HG02970 (cell line): ENCODE measurements at regions not wholly inside any gene's neighbourhood (a gene's known extent, or its start where the extent isn't known, plus 50 kb on each side); places are given as distances from the start of the nearest gene placed in this dataset.

Experiments
- ATAC-seq: cut with Tn5 transposase; IDR thresholded peaks from one replicate; pipeline ENCODE4 v1.9.1; 2021; ENCODE audit warnings: mild to moderate bottlenecking, moderate library complexity, moderate number of reproducible peaks; ENCODE audit not compliant: unreplicated experiment, low FRiP score

DNA sequence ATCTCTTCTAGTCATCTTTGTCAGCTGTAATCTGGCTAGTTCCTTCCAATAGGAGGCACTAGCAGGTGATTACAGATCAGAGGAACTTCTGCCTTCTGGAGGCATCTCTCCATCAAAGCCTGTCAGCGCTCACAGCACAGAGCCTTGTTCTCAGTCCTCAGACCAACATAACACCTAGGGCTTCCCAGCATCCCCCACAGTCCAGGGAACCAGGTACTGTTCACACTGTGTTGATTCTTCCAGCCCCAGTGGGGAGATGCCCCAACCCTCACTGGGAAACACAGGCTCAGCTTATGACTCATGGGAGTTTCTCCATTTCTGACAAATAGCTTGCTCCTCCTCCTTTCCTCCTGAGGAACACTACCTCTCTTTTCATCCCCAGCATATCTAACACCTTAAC lies 601.7 kb downstream of the CBLN2 start:
- ATAC-seq: no peak

DNA sequence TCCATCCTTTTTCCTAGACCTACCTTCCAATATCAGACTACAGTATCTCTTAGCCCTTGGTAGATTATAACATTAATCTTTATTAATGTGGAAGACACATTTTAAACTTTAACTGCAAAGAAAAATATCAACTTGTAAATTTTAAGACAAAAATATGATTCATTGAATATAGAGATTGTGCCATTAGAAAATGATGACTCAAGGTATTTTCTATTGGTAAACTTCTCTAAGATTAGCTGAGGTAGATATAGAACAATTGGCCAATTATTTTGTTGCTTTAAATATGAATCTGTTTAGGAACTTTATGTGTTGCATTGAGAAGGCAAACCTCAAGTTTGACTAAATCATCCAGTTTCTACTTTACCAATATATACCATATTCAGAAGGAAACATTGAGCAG lies 604.7 kb downstream of the CBLN2 start:
- ATAC-seq: no peak

DNA sequence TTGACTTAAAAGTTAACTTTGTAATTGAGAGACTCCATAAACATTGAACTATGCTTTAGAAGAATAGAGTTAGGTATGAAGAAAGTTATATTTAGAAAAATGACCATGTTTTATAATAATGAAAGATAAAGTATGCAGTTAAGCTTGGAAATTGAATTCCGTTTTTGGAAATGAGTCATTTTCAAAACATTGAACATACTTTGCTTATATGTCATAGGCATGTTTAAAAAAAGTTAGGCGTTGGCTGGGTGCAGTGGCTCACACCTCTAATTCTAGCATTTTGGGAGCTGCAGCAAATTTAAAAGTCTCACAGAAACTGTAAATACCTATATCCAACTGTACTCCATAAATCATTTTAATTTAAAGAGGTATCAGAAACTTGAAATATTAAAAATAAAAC lies 607.4 kb downstream of the CBLN2 start:
- no peak for ATAC-seq

DNA sequence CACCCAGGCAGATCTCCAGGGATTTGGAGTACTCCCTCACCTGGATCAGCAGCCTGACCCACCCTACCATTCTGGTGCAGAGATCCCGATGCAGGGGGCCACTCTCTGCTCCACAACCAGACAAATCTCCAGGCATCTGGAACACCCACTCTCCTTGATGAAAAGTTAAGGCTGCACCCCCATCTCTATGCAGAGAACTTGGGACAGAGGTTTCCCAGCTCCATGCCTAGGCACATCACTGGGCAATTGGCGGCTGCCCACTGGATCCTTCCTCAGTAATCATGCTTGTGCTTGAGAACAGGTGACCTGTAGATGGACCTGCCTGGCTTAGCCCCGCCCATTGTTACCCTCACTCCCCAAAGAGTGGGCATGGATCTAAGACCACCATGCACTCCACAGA lies 624.9 kb downstream of the CBLN2 start:
- ATAC-seq: no peak

DNA sequence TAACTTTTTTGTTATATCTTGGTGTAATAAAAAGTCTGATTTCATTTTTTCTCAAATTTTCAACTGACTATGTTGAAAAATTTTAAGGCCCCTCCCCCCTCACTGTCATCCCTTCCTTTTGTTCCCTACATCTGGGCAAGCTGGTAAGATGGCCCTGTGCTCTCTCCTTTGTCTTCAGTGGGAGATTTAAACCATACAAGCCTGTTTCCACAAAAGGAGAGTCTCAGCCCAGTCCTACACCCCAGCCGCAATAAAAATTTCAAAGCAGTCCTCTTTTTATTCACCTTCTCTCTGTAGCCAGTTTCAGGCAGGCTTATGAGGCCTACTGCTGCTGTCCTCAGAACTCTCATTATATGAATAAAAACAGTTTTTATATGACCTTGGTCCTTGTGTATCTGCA lies 630.5 kb downstream of the CBLN2 start:
- no peak for ATAC-seq

DNA sequence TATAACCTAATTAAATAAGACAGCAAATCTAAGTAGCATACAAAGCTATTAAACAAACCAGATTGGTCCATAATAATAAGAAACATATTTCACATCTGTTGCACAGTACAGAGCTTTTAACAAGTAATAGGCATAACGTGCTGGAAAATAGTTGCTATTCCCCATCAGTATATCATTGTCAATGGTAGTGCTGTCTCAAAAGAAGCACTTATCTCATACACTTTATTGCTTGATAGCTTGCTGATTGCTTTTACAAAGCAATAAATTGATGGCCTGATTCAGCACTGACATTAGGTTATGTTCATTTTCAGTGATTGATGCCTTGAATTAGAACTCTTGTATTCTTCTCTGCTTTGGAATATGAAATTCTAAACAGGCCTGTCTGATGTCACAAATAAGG lies 641.7 kb downstream of the CBLN2 start:
- no peak for ATAC-seq

DNA sequence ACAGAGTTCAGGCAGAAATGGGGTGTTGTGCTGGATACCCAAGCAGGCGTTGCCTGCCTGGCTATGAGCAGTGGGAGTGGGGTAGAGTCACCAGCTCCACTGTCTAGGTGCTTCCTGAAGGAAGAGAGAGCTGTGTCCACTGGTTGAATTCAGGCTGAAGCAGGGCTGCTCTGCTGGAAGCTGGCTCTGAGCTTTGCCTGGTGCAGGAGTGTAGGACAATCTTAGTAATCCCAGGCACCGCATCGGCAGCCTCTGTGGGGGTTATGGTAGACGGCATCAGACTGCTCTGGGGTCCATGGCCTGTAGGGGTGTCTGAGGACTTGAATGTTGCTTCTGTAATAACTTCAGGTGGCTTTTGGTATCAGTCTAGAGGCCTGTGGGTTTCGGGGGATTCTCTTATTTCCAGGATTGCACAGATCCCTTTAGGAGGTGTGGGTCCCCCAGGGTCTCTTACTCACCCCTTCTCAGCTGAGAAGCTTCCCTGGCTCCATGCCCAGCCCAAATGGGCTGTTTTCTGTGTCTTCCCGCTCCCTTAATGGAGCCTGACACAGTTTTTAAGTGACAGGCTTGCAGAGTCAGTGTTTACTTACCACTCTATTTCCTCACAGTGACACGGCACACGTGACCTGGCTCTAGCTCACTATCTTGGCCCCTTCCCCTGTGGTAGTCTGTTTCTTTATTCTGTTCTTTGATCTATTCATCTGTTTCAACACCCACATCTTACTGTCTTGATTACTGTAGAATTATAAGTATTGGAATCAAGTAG lies 644.3 kb downstream of the CBLN2 start:
- ATAC-seq: no peak

DNA sequence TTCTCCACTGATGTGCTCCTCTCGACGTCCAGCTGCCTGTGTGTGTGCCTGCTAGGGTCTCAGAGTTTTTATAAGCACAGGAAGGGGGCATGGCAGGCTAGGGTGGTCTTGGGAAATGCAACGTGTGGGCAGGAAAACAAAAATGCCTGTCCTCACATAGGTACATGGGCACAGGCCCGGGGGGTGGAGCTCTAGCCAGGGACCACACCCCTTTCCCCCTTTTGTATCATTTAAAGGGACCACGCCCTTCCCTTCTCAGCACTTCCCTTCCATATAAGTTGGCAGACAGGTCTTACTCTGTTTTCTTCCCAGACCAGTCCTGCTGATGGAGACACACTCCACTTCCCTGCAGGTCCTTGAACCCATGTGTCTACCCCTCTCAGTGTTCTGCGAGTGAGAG lies 645.0 kb downstream of the CBLN2 start:
- ATAC-seq: no peak

DNA sequence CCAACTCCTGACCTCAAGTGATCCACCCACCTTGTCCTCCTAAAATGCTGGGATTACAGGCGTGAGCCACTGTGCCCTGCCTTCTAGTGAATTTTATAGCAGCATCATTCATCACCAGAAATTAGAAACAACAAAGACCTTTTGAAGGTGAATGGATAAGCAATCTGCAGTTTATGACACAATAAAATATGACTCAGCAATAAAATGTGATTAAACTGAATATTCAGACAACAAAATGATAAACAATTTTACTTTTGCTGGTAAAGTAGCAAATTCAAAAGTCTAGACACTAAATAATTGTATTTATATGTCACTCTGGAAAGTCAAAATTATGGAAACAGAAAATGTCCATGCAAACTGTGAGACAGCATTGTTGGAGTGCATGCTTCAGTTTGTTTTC lies 656.6 kb downstream of the CBLN2 start:
- ATAC-seq: no peak

DNA sequence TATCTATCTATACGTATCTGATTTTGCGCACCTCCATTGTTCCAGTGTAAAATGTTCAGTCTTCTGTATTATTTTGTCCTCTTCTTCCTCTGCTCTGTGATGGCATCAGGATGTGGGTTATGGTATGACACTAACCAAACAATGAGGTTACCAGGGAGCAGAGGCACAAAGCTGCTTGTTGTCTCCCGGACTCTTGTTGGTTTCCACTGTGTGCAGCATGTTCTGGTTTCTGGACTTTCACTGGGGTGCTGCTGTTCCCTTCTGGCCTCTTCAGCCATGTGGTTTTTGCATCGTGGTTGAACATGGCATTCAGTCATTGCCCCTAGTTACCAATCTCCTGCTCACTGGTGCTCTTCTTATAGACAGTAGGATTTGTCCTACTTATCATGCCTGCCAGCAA lies 665.9 kb downstream of the CBLN2 start:
- no peak for ATAC-seq

DNA sequence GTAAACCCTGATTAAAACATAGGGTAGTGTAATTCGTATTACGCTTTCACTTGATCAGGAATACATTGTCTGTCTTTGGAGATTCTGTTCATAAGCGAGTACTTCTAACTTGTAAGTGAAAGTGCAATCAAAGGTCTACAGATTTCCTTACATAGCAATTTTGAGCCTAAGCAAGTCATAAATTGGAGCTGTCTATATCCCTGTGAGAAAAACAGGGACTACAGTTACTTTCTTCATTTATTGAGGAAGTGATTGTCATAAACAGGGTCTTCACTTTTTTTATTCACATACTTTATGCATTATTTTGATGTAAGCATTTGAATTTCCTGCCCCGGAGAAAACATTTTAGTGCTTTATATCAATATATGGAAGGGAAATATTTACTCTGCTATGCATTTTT lies 670.4 kb downstream of the CBLN2 start:
- ATAC-seq: no peak

DNA sequence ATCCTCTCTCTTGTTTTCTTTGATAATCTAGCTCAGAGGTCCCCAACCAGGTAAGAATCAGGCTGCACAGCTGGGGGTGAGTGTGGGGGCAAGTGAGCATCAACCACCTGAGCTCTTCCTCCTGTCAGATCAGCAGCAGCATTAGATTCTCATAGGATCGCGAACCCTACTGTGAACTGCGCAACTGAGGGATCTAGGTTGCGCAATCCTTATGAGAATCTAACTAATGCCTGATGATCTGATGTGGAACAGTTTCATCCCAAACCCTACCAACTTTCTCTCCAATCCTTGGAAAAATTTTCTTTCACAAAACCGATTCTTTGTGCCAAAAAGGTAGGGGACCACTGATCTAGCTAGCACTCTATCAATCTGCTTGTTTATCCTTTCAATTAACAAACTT lies 678.3 kb downstream of the CBLN2 start:
- ATAC-seq: no peak

DNA sequence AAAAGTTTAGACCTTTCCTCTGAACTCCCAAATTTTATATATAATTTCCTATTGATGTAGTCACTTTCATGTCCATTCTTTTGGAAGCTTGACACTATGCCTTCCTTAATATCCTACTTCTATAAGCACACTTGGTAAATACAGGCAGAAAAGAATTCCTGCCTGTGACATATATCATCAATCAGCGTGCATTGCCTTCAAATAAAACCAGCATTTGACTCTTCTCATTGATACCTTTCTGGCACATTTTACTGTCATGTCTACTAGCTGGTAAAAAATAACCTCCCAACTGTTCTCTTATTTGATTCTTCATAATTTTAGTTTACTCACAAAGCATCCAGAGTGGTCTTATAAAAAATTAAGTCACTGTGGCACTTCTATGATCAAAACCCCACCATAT lies 693.5 kb downstream of the CBLN2 start:
- no peak for ATAC-seq

DNA sequence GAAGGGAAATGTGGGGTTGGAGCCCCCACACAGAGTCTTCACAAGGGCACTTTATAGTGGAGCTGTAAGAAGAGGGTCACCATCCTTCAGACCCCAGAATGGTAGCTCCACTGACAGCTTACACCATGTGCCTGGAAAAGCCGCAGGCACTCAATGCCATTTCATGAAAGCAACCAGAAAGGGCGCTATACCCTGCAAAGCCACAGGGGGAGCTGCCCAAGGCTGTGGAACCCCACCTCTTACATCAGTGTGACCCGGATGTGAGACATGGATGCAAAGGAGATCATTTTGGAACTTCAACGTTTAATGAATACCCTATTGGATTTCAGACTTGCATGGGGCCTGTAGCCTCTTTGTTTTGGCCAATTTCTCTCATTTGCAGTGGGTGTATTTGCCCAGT lies 694.7 kb downstream of the CBLN2 start:
- ATAC-seq: no peak

DNA sequence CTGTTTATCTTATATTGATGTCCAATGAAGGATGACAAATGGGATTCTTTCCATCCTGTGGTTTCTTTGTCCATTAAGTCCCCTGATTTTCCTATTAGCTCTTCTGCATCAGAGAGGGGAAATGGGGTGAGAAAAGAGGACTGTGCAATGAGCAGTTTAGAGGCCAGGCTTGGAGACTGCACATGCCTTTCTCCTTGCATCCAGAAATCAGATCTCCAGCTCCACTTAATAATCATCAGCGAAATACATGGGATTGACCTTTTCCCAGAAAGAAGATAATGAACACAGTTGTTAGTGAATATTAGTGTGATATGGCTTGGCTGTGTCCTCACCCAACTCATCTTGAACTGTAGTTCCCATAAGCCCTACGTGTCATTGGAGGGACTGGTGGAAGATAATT lies 697.4 kb downstream of the CBLN2 start:
- no peak for ATAC-seq

DNA sequence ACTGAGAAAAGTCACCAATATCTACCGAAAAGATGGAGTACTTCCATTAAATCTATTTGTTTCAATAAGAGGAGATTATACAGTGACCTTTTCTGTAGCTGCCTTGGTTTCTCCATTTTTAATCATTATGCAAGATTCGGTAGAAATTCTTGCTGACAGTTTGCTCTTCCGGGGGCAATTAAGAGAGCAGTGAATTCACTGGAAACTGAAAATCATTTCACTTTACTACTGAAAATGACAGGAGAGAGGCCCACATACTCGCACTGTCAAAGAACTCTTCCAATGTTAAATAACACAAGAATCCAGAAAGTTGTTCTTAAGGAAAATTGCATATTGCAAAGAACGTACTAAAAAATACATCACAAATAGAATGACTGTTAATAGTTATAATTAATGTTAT lies 699.3 kb downstream of the CBLN2 start:
- no peak for ATAC-seq

DNA sequence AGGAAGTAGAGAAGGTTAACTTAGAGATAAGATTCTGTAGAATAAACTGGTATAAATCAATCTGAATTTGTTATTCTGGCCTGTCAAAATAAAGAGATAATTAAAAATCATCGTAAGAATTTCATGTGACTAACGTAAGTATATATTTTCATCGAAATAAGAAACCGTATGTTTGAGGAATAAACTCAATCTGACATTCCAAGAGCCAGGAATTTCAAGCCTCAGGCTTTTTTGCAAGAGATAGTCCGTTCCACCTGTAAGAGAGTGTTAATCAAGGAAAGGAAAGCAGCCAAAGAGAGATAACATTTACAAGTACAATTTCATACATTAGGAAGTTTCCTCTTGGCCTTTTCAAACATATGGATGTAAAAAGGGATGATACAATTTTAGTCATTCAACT lies 701.5 kb downstream of the CBLN2 start:
- ATAC-seq: no peak

DNA sequence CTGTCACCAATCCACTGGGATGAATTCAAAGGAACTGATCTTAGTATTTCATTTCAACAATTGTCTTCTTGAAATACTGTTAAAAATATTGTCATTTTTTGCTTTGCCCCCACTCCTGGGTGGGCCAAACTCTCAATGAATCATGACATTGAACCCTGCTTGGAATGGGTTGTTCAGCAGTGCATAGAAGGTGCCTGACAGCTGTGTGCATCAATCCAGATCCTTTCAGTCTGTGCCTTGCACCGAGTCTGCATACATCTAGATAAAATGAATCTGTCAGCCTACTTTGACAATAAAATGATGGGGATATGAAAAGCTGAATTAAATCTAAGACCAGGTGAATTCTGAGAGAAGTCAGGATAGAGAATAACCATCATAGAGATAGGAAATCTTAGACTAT lies 706.6 kb downstream of the CBLN2 start:
- no peak for ATAC-seq

DNA sequence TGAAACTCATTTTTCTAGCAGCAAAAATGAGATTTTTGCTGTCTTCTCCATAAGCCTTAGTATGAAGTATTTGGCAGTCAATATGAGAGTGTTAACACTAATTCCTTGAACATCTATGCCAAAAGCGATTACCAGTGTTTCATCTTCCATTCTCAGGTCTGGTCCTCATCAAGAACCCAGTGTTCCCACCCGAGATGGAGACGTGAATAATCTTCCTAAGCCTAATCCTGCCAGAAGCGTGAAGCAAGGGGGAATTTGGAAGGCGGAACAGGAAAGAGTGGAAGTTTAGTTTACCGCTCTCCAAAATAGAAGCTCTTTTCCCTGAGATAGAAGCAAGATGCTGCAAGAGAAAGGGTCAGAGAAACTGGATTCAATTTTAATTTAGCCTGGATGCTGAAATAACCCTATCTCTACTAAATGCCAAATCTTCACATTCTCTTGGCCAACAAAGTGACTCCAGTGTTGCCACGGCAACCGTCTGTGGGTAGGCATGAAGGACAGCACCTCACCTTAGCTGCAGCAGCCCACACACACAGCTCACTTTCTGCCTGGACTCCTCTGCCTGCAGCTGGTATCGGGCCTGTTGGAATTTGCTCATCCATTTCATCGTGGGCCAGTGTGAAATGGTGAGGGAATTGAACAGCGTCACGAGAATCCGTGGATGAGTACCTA lies 711.1 kb downstream of the CBLN2 start:
- no peak for ATAC-seq

DNA sequence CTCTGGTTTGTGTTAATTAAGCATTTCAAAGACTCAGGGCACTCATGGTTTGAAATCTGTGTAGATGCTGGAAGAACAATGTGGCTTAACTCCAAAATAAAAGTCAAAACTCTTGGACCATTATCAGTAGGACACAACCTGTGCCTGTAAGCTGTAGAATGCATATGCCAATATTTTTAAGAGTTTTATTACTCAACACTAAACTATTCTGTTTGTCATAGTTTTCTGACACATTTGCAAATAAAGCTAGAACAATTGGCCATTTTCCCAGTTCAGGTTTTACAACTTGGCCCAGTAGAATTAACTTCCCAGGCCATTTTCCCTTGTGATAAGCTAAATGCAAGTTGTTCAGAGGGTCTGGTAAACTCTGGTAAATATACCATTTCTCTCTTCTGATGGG lies 713.1 kb downstream of the CBLN2 start:
- ATAC-seq: no peak

DNA sequence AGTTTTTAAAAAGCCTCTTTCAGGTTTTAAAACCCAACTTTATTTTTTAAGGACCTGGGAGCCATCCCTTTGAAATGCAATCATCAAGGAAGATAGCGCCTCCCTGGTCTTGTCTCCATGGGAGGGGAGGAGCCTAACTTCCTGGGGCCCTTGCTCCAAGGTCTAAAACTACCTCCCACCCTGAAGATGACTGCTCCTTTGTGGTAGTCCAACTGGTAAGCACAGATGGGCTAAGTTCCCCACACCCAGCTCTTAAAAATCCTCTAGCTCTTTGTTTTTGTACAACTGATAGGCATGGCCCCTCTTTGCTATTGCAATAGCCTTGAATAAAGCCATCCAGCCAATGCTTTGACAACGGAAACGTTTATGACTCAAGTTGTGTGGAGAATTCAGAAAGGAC lies 716.8 kb downstream of the CBLN2 start:
- ATAC-seq: no peak

DNA sequence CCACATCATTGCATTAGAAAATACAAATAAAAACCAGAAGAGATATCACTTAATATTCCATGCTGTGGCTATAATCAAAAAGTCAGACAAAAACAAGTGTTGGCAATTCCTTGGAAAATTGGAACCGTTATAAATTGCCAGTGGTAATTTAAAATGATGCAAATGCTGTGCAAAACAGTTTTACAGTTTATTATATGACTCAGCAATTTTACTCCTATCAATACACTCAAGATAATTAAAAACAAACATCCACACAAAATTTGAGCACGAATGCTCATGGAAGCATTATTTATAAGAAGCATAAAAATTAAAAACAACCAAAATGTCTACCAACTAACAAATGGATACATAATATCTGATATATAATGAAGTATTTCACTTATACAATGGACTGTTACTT lies 728.8 kb downstream of the CBLN2 start:
- ATAC-seq: no peak
